ENCODE measurements at regions not wholly inside any gene's neighbourhood (a gene's known extent, or its start where the extent isn't known, plus 50 kb on each side); places are given as distances from the start of the nearest gene placed in this dataset.

DNA sequence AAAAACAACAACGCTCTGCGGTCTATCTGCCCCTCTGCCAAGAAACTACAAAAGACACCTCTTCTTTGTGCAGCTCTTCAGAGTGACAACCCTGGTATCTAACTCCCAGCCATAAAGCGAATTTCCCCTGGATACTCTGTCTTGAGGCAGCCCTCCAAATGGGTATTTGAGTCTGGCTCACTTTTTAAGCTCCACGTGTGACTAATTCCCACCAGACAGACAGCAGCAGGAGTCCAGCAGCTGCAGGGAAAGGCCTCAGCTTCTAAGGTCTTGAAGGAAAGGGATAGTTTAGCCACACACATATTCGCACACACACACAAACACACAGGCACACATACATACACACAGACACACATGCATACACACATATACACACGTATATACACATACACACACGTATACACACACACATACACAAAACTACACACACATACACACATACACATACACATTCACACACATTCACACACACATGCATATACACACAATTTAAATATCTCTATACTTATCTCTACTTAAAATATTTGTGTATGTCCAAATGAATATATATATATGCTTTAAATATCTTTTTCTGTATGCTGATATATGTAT lies 188.8 kb downstream of the TSHZ3 start:
- DNase-seq (ENCODE audit: low read depth in 2 of 2): no peak

DNA sequence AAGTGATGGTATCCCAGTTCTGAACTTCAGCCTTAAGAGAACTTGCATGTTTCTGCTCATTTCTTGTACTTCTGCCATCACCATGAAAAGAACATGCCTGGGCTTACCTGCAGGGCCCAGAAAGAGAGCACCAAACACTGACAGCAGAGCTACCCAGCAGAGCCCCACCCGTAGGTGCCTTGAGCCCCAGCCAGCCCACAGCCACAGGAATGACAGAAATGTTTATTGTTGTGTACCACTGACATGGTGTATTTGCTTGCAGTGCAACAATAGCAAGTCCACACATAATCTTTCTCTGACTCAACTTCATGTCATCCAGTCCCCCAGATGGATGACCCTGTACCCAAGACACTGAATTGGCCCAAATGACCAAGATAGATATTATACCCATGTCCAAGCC lies 195.2 kb downstream of the TSHZ3 start:
- no peak for DNase-seq (ENCODE audit: low read depth in 2 of 2)

DNA sequence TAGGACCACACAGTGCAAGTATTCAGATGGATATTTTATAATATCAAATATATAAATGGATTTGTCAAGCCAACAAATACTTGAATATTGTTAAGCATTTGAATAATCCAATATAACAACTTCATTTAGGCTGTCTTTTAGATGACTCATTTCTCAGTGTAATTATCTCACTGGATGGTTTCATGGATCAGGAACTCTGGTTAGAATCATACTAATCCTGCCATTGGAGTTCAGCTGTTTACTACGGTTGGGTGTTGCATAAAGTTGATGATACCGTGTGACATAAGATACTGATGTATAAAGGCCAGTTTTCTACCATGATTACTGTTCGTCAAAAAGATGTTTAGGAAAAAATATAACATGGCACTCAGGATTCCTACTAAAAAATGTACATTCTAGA lies 196.3 kb downstream of the TSHZ3 start:
- DNase-seq (ENCODE audit: low read depth in 2 of 2): no peak

DNA sequence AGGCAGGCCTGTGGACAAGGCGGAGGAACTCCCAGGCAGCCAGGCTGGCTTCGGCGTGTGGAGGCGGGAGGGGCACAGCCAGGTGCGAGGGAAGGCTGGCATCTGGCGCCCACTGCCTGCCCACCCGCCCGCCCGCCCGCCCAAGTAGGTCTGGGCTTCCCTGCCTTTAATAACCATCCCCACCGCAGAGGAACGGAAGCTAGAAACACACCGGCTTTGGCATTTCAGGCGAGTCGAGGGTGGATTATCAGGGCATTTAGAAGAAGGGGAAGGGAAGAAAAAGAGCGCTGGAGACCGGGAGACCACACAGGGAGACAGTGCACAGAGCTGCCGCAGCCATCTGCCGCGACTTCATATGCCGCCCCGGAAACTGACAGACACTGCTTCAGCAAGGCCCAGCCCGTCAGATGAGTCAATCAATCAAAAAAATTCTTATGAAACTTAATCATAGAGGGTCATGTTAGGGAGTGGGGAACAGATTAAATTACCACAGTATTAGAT lies 199.7 kb downstream of the TSHZ3 start:
- DNase-seq (ENCODE audit: low read depth in 2 of 2): no peak

DNA sequence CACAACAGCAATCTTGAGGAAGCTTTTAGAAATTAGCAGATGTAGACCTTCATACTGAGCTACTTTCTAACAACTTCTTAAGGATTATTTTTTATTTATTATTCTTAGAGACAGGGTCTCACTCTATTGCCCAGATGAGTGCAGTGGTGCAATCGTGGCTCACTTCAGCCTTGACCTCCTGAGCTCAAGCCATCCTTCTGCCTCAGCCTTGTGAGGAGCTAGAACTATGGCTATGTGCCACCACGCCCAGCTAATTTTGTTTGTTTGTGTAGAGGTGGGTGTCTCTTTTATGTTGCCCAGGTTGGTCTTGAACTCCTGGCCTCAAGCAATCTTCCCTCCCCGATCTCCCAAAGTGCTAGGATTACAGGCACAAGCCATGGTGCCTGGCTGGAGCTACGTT lies 200.6 kb downstream of the TSHZ3 start:
- no peak for DNase-seq (ENCODE audit: low read depth in 2 of 2)

DNA sequence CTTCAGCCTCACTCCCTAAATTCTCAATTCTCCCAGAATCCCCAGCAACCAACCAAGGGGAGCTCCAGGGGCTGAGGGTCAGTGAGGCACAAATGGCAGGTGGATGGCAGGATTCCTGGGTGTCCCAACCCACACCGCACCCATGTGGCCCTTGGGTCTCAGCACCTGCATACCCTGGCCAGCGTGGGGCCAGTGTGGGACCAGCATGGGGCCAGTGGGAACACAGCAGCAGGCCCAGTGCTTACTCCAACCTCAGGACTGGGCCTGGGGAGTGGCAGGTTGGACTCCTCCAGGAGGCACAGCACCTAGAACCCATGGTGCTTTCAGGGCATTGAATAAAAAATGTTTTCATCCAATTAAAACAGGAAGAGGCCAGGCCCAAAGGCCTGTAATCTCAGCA lies 202.0 kb downstream of the TSHZ3 start:
- no peak for DNase-seq (ENCODE audit: low read depth in 2 of 2)

DNA sequence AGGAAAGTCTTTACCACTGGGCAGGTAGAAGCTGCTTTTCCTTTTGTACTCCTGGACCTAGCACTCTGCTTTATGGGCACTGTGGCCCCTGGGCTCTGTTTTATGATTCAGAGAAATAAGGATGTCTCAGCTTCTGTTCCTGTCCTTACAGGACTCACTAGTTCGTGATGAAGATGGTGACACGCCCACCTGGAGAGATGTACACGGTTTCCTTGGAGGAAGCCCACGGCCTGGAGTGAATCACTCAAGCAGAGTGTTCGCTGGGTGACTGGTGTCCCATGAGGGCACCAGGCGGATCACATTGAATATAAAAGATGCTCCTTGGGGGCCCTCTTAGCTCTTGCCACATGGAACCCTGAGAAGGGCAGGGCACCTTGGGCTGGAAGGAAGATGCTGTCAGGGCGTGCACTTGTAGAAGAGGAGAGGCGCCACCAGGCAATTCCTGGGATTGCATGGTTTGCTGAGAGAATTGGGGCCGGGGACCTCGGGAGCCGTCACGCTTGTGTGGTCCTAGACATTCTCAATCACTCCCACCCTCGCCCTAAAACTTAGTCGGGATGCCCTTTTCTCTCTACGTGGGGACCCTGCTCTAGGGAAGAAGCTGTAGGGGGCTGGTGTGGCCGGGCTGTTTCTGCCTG lies 202.6 kb downstream of the TSHZ3 start:
- DNase-seq (ENCODE audit: low read depth in 2 of 2): no peak

DNA sequence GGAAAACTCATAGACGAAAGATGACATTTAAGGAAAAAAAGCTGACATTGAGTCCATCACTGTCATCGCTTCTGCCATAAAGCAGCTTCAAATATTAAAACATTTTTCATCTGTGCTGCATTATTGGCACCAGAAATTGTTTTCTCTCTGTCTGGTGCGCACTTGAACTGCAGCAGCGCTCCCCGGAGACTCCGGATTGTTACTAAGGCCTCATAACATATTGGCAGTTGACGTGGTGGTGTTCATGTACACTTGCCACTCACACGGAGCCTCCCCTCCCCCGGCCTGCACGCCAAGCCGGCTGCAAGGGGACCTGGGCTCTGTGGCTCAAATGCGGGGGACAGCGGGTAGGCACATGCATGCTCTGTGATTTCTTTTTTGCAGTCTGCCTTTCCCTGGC lies 203.2 kb downstream of the TSHZ3 start:
- no peak for DNase-seq (ENCODE audit: low read depth in 2 of 2)

DNA sequence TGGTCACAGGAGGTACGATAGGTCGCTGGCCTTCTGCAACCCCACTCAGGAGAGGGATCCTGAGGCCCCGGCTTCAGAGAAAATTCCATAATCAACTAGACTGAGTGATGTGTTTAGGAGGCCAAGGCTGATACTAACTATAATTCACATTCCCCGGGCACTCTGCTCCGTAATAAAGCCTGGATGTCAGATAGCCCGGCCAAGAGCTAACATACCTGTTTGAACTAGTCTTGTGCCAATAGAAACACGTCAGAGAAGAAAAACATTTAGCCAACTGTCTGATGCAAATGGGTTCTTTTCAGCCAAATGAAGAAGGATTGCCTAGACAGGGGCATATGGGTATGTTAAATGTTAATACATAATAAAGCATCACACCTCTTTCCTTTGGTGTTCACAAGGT lies 204.2 kb downstream of the TSHZ3 start:
- DNase-seq (ENCODE audit: low read depth in 2 of 2): no peak

DNA sequence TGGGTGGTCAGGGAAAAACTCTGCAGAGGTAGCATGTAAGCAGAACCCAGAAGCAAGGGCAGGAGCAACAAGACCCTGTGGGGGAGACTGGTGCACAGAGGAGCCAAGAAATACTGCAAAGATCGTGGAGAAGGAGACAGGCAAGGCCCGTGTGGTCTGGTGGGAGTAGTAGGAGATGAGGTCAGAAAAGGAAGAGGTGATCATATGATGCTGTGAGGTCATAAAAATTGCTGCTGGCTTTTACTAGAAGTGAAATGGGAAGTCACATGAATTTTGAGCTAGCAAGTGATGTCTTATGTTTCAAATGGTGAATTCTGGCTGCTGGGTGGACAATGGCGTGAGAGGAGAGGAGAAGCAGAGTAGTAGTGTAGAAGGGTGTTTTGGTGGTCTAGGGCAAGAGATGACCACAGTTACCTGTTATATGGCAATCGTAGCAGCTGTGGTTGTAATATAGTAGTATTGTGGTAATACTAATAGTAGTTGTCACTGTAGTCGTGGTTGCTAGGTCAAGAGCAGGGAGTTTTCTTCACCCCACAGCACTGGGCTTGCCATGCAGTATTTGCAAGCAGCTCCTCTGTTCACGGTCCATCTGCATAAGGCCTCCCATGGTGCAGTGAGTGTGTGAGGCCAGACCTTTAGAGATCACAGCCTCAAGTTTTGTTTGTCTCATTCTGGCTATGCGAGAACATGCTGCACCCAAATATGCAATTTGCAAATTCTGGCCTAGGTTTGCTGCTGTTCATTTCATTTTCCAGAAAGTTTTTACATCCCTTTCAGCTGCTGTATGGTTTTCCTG lies 205.0 kb downstream of the TSHZ3 start:
- no peak for DNase-seq (ENCODE audit: low read depth in 2 of 2)

DNA sequence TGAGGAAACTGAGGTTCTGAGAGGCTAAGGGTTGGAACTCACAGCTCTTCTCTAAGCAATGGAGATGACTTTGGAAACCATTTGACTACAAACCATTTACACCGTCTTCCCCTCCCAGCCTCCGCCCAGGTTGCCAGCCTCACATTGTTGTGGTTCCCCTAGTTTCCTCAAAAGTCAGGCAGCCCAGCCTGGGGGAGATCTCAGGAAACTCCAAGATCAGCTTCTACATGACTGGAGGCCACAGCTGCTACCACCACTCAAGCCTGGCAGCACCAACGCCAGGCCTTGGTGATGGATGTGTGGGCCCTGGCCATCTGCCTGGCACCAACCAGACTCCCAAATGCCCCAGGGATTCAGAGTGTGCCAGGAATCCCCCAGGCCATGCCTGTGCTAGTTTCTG lies 207.9 kb downstream of the TSHZ3 start:
- no peak for DNase-seq (ENCODE audit: low read depth in 2 of 2)

DNA sequence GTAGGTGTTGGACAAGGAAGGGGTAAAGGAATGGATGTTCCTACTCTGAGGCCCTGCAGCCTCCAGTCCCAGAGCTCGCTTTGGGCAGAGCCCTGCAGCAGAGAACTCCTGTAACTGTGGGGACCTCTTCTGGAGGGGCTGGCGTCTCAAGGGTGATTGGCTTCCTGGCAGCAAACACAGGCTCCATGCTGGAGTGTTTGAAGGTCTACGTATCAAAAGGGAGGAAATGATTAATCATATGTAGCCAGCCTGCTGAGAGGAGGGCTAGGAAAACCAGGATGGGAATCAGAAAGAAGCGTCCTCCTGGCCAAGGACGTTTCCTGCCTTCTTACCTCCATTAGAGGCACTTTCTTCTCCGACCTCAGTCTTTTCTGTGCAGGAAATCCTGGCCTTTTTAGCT lies 208.5 kb downstream of the TSHZ3 start:
- DNase-seq (ENCODE audit: low read depth in 2 of 2): no peak

DNA sequence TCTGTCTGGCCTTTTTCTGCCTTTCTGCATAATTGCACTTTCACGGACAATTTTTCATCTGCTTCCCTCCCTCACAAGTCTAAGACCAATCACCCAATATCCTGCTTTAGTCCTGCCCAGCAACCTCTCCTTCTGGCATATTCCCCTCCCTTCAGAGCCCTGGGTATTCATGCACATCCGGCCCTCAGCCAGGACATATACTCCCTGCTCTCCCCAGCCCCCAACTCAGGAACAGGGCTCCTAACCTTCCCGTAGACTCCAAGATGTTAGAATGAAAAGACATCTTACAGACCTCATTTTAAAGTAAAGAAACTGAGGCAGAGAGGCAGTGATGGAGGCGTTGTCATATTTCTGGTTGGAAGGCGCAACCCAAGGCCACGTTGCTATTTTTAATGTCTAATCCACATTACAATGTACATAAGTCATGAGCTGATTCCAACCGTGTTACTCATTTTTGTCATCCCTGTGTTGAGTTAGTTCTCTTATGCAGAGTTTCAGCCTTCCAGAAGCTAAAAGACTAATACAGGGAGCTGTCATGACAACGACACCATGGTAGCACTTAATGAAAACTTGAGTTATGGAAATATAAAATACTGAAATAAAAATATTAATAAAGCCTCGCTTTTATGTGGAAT lies 209.2 kb downstream of the TSHZ3 start:
- no peak for DNase-seq (ENCODE audit: low read depth in 2 of 2)

DNA sequence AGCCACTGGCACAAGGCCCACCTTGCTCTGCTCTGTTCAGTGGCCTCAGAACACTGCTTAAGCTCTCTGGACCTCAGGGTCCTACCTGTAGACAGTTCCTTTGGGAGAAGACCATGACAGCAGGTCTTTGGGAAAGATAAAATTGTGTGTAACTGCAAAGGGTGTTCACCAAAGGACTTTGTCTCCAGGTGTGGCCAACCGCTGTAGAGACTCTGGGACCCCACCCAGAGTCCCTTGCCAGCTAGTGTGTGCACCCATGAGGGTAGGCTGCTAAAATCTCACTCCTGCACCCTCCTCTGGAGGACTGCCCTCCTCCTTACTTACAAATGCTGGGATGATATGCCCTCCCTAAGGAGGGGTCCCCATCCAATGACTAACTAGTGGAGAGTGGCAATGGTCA lies 211.2 kb downstream of the TSHZ3 start:
- no peak for DNase-seq (ENCODE audit: low read depth in 2 of 2)

DNA sequence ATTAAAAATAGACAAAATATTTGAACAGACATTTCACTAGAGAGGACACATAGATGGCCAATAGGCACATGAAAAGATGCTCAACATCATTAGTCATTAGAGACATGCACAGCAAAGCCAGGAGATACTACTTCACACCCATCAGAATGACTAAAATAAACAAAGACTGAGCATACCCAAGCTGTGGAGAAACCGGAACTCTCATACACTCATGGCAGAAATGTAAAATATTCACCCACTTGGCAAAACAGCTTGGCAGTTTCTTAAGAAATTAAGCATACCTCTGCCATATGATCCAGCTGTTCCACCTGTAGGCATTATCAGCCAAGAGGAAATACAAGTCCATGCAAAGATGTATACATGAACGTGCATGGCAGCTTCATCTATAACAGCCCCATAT lies 213.4 kb downstream of the TSHZ3 start:
- DNase-seq (ENCODE audit: low read depth in 2 of 2): no peak

DNA sequence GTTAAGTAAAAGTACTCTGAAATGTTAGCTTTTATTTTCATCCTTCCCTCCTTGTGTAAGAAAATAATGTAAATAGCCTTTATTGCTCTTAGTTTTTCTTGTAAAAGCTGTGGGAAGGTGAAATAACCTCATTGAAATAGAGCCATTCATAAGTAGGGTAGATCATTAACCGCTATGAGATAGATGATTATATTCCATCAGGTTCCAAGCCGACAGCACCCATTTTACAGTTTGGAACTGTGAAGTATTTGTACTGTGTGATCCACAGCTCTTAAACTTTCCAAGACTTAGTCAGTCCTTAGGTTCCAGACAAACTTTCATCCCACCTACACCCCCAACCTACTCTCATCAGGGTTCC lies 216.5 kb downstream of the TSHZ3 start:
- no peak for DNase-seq (ENCODE audit: low read depth in 2 of 2)

DNA sequence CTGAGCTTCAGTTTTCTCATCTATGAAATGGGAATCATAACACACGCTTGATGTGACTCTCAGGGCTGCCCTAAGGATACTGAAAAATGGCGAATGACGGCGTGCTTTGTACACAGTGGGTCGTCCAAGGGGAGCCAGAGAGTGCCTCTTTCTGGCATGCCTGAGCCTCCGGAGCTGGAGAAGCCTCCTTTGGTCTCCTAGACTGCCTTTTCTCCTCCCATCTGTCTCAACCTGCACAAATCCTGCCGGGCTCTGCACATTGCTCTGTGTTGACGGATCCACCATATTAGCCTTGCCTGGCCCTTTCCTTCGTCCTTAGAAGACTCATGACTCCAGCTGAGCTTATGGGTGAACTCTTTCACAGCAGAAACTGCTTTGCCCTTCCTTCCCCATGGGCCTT lies 220.9 kb downstream of the TSHZ3 start:
- DNase-seq (ENCODE audit: low read depth in 2 of 2): no peak

DNA sequence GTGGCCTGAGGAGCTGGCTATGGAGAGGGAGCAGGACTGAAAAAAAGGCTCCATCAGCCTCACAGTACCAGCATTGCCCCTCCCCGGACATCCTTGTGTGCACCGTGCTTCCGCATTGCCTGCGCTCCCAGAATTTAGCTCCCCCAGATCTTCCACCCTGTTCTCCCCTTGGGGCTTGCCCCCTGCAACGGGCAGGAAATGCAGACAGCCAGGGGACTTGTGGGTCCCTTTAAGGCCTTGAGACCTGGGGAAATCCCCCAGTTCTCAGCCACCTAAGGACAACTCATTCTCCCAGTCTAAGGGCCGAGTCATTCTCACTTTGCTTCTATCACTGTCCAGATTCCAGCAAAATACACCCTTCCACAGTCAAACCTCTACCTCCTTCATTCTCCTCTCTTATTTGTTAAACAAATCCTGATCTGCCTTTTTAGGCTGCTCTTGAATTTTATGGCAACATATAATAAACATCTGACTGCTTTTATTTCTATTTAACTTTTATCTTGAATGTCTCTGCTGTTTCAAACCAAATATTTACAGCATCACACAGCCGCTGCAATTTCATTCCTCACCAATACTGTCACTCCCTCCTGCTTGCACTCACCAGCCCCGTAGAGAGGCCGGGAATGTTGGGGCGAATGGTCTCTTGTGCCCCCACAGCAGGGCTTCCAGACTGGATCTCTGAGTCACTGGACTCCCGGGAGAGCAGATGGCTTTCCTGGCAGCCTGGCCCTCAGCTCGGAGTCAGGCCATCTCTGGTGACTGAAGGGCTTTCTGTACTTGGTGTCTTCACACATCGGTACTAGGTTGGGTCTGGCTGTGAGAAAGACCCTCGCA lies 221.9 kb downstream of the TSHZ3 start:
- no peak for DNase-seq (ENCODE audit: low read depth in 2 of 2)

DNA sequence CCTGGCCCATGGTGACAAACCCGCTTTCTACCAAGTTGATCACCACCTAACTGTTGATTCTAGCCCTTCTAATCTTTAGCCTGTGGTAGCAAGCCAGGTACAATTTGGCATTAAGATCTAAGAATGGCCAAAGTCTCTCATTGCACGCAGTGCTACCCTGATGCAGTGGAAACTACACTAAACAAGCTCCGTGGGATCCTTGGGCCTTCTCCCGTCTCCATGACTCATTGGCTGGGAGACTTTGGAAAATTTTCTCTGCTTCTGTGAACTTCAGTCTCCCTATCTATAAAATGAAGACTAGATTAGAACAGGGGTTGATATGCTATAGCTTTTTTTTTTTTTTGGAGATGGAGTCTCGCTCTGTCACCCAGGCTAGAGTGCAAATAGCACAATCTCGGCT lies 223.0 kb downstream of the TSHZ3 start:
- DNase-seq (ENCODE audit: low read depth in 2 of 2): no peak

DNA sequence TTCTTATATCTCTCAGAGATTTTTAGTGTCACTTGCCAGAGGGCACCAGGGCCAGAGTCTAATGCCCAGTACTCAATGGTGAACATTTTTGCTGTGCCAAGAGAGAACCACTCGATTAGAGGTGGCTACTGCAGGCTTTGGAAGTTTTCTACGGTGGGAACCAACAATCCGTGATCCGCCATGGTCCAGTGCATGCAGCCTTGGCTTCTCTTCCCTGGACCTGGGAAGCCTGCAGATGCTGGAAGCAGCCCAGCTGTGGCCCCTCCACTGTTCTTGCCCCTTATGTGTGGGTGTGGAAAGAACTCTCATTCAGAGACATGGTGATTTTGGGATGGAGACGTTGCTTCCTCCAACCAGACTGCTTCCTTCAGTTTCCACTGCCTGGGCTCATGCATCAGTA lies 224.2 kb downstream of the TSHZ3 start:
- no peak for DNase-seq (ENCODE audit: low read depth in 2 of 2)

DNA sequence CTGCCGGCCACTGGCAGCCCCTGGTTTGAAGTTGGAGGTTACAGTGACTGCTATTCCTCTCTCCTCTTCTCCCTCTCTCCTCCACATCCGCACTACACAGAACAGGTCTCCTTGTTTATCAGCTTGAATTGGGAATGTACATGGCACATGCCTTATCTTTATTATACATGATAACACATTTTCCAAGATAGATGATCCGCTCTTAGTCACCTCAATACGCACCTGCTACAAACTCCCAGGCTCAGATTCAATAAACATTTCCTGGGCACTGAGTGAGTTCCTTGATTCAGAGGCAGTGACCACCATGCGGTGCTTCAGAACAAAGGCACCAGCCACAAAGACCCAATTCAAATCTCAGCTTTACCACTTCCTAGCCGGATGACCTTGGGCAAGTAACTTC lies 227.7 kb downstream of the TSHZ3 start:
- DNase-seq (ENCODE audit: low read depth in 2 of 2): no peak

DNA sequence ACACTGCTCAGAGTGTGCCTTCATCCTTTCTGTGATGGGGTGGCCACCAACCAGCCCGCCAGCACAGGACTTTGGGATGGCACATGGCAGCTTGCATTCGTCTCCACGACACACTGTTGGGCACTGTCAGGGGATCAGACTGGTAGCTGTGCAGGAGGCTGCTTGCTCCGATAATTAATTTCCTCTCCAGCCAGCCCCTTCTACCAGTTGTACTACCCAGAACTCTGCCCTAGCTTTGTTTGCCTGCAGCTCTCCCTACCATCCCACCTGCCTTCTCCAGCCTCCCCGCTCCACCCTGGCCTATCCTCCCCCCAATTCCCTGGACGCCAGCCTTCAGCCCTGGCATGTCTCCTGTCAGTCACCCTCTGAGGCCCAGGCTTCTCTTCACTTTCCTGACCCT lies 228.3 kb downstream of the TSHZ3 start:
- DNase-seq (ENCODE audit: low read depth in 2 of 2): no peak
